A673 (cell line): ENCODE measurements at regions not wholly inside any gene's neighbourhood (a gene's known extent, or its start where the extent isn't known, plus 50 kb on each side); places are given as distances from the start of the nearest gene placed in this dataset.

Source experiments
- EZH2 ChIP-seq: fragments of 200-600 bp; sonication (generic); IDR thresholded peaks from 2 replicates; pipeline ENCODE4 v1.6.1; 2017; ENCODE audit warnings: borderline replicate concordance, low read depth, mild to moderate bottlenecking, mixed read lengths, antibody characterized with exemption, low read length; ENCODE audit not compliant: poor library complexity, severe bottlenecking
- TF ChIP-seq, protein P1 (sequence below): fragments of 300-800, 200-600 bp; sonication (generic); conservative IDR thresholded peaks from 2 replicates; pipeline ENCODE4 v1.5.1; 2017; ENCODE audit warnings: low read depth, mild to moderate bottlenecking, antibody characterized with exemption, low read length, moderate library complexity, mixed read lengths

DNA sequence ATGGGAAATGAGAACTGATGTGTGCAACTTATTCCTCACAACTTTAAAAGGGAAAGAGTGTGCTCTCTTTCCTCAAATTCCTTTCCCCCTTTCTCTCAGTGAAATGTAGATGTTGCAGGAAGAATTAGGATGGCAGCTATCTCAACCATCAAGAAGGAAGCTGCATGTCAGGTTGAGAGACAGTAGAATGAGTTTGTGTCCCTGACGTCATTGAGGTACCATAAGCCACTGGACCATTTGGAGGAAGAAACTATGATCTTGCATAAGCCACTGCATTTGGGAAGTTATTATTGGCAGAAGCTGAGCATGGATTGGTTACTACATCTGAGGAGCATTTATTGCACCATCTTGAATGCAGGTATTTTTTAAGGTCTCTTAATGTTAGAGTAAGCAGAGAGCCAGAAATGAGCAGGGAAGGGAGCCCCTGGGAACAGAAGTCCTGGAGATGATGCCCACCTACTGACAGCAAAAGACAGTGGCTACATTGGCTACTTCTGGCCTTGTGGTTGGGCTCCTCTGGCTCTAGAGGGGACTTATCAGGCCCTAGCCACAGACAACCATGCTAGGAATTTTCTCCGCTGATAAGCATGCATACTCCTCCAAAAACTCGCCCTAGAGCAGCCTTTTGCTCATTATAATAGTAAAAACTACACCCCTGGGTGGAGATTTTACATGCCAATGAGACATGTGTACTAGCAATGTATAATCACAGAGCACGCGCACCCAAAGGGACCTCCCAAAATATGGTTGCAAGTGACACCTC lies 249.0 kb upstream of the SALL1 start:
- TF ChIP-seq, protein P1, sequence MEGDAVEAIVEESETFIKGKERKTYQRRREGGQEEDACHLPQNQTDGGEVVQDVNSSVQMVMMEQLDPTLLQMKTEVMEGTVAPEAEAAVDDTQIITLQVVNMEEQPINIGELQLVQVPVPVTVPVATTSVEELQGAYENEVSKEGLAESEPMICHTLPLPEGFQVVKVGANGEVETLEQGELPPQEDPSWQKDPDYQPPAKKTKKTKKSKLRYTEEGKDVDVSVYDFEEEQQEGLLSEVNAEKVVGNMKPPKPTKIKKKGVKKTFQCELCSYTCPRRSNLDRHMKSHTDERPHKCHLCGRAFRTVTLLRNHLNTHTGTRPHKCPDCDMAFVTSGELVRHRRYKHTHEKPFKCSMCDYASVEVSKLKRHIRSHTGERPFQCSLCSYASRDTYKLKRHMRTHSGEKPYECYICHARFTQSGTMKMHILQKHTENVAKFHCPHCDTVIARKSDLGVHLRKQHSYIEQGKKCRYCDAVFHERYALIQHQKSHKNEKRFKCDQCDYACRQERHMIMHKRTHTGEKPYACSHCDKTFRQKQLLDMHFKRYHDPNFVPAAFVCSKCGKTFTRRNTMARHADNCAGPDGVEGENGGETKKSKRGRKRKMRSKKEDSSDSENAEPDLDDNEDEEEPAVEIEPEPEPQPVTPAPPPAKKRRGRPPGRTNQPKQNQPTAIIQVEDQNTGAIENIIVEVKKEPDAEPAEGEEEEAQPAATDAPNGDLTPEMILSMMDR = no peak
- no peak for TF ChIP-seq EZH2
